ENCODE measurements at regions not wholly inside any gene's neighbourhood (a gene's known extent, or its start where the extent isn't known, plus 50 kb on each side); places are given as distances from the start of the nearest gene placed in this dataset.

DNA sequence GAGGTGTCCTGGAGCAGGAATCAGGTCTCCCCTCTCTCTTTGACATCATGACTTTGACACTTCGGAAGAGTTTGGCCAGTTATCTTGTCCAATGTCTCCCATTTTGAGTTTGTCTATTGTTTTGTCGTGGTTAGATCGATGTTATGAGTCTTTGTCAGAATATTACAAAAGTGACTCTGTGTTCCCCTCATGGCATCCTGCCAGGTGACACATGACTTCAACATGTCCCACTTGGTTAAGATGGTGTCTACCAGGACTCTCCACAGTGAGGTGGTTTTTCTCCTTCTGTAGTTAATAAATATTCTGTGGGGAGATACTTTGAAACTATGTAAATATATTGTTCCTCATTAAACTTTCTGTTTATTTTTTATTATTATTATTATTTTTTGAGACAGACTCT is 76.6 kb upstream of the BZW1 start (continued):
- TF ChIP-seq, protein P1, sequence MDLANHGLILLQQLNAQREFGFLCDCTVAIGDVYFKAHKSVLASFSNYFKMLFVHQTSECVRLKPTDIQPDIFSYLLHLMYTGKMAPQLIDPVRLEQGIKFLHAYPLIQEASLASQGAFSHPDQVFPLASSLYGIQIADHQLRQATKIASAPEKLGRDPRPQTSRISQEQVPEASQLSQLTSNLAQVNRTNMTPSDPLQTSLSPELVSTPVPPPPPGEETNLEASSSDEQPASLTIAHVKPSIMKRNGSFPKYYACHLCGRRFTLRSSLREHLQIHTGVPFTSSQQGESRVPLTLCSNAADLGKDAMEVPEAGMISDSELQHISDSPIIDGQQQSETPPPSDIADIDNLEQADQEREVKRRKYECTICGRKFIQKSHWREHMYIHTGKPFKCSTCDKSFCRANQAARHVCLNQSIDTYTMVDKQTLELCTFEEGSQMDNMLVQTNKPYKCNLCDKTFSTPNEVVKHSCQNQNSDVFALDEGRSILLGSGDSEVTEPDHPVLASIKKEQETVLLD (CRISPR knock-in tag; IDR thresholded peaks at IDR 0.05; ENCODE audit: low read depth): no peak
- TF ChIP-seq ZNF296 (CRISPR knock-in tag; conservative IDR thresholded peaks at IDR 0.05): no peak
- TF ChIP-seq ZNF773 (CRISPR knock-in tag; IDR thresholded peaks at IDR 0.05; ENCODE audit: borderline replicate concordance): no peak
- TF ChIP-seq, protein P2, sequence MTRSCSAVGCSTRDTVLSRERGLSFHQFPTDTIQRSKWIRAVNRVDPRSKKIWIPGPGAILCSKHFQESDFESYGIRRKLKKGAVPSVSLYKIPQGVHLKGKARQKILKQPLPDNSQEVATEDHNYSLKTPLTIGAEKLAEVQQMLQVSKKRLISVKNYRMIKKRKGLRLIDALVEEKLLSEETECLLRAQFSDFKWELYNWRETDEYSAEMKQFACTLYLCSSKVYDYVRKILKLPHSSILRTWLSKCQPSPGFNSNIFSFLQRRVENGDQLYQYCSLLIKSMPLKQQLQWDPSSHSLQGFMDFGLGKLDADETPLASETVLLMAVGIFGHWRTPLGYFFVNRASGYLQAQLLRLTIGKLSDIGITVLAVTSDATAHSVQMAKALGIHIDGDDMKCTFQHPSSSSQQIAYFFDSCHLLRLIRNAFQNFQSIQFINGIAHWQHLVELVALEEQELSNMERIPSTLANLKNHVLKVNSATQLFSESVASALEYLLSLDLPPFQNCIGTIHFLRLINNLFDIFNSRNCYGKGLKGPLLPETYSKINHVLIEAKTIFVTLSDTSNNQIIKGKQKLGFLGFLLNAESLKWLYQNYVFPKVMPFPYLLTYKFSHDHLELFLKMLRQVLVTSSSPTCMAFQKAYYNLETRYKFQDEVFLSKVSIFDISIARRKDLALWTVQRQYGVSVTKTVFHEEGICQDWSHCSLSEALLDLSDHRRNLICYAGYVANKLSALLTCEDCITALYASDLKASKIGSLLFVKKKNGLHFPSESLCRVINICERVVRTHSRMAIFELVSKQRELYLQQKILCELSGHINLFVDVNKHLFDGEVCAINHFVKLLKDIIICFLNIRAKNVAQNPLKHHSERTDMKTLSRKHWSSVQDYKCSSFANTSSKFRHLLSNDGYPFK (CRISPR knock-in tag; IDR thresholded peaks at IDR 0.05; ENCODE audit: borderline replicate concordance): no peak

DNA sequence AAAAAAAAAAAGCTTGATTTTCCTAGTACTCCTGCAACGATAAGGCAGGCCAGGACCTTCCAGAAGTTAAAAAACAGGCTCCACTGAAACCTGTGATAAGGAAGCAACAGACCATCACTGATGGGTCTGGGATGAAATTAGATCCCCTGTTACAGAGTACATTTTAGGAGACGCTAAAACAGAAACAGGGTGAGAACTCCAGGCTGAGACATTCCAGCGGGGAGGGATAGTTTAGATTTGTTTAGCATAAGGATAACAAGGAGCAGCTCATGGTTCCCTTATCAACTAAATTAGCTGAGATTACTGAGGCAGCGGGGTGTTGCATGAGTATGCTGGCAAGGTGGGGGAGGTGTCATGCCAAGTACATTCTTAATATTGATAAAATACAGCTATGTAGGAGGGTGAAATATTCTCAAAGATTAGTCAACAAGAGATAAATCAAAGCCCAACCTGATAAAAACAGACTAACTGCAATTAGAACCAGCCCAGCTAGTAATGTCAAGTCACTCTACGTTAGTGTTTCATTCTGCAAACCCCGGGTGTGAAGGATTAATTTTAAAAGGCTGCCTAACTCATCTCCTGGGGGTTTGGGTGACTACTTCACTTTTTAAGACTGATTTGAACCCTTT is 75.0 kb upstream of the BZW1 start:
- H2AFZ ChIP-seq (ENCODE audit: low read length): no peak overlapping the region
- no peaks in the 10 kb centered on the region for H3K36me3 ChIP-seq (replicated peaks in 1 of 2; ENCODE audit: control insufficient read depth in 1 of 2, insufficient read depth in 2 of 2, low read length in 2 of 2)
- no peak overlapping the region for H3K9ac ChIP-seq (ENCODE audit: insufficient read depth, low read depth, low read length)
- H3K4me1 ChIP-seq (ENCODE audit: insufficient read depth, low read length): peaks cover 19% of the 10 kb centered on the region
- no peak overlapping the region for H3K4me2 ChIP-seq (ENCODE audit: low read depth, low read length)
- H3K27ac ChIP-seq (ENCODE audit: extremely low read length, insufficient read depth, low read length): no peak overlapping the region
- H4K20me1 ChIP-seq (ENCODE audit: insufficient read depth, low read length): no peaks in the 10 kb centered on the region
- H3K27me3 ChIP-seq (ENCODE audit: control insufficient read depth in 1 of 2, insufficient read depth in 2 of 2, low read length in 2 of 2): 0 out of 5 replicates have a peak, but pooled peaks cover 0 to 4% of the 10 kb centered on the region in 2 experiments
- 35% methylated on average over 6 of the region's 6 CpGs for WGBS (ENCODE audit: low lambda C conversion rate)
- POLR2A ChIA-PET: interaction anchor here (0.6 to 1.3 kb wide), 3 partner anchors 11 to 152 kb away, joined by 3 to 8 read pairs (median 3); partner anchors contain the start of genes CLK1, NIF3L1 and PPIL3
- intact Hi-C loops (cut with micrococcal nuclease; ENCODE audit: unreplicated experiment): loop anchor here (5.0 to 10.0 kb wide), 3 partner anchors 34 to 762 kb away; no protein-coding TSS in a partner anchor
- ATAC-seq (no peak), FAIRE-seq (no peak), DNase-seq (ENCODE audit: low spot score) (no peak)
- H3K4me3 ChIP-seq (replicated peaks in 1 of 3; ENCODE audit: insufficient read depth in 1 of 3, low read depth in 2 of 3, low read length in 3 of 3): no peak overlapping the region
- in situ Hi-C loops (cut with HindIII; ENCODE audit: extremely low pct_ligation_motif_present, low pct_unique_long_range_greater_than_20kb): no loop called here
- no TSS peak for BruUV-seq (replicated peaks)
- no peaks in the 10 kb centered on the region for H3K79me2 ChIP-seq (ENCODE audit: insufficient read depth, low read length)
- CTCF ChIA-PET (ENCODE audit: low intra/inter-chr PET ratio, low total read pairs): interaction anchor here (1.9 to 2.2 kb wide), 4 partner anchors 31 to 253 kb away, joined by 6 to 15 read pairs (median 10); no protein-coding TSS in a partner anchor
- no peaks in the 10 kb centered on the region for H3K9me3 ChIP-seq (ENCODE audit: low read length)
- TF ChIP-seq SRSF1 (optimal IDR thresholded peaks at IDR 0.05; ENCODE audit: low read depth, low read length) (no peak), KDM3A (CRISPR knock-in tag; IDR thresholded peaks at IDR 0.05; ENCODE audit: low read depth) (no peak), FOXM1 (CRISPR knock-in tag; IDR thresholded peaks at IDR 0.05) (no peak)
- TF ChIP-seq, protein P3, sequence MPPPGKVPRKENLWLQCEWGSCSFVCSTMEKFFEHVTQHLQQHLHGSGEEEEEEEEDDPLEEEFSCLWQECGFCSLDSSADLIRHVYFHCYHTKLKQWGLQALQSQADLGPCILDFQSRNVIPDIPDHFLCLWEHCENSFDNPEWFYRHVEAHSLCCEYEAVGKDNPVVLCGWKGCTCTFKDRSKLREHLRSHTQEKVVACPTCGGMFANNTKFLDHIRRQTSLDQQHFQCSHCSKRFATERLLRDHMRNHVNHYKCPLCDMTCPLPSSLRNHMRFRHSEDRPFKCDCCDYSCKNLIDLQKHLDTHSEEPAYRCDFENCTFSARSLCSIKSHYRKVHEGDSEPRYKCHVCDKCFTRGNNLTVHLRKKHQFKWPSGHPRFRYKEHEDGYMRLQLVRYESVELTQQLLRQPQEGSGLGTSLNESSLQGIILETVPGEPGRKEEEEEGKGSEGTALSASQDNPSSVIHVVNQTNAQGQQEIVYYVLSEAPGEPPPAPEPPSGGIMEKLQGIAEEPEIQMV (CRISPR knock-in tag; IDR thresholded peaks at IDR 0.05; ENCODE audit: low read depth): no peak
- TF ChIP-seq, protein P4, sequence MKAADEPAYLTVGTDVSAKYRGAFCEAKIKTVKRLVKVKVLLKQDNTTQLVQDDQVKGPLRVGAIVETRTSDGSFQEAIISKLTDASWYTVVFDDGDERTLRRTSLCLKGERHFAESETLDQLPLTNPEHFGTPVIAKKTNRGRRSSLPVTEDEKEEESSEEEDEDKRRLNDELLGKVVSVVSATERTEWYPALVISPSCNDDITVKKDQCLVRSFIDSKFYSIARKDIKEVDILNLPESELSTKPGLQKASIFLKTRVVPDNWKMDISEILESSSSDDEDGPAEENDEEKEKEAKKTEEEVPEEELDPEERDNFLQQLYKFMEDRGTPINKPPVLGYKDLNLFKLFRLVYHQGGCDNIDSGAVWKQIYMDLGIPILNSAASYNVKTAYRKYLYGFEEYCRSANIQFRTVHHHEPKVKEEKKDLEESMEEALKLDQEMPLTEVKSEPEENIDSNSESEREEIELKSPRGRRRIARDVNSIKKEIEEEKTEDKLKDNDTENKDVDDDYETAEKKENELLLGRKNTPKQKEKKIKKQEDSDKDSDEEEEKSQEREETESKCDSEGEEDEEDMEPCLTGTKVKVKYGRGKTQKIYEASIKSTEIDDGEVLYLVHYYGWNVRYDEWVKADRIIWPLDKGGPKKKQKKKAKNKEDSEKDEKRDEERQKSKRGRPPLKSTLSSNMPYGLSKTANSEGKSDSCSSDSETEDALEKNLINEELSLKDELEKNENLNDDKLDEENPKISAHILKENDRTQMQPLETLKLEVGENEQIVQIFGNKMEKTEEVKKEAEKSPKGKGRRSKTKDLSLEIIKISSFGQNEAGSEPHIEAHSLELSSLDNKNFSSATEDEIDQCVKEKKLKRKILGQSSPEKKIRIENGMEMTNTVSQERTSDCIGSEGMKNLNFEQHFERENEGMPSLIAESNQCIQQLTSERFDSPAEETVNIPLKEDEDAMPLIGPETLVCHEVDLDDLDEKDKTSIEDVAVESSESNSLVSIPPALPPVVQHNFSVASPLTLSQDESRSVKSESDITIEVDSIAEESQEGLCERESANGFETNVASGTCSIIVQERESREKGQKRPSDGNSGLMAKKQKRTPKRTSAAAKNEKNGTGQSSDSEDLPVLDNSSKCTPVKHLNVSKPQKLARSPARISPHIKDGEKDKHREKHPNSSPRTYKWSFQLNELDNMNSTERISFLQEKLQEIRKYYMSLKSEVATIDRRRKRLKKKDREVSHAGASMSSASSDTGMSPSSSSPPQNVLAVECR (CRISPR knock-in tag; IDR thresholded peaks at IDR 0.05; ENCODE audit: borderline replicate concordance): no peak
- TF ChIP-seq, protein P5, sequence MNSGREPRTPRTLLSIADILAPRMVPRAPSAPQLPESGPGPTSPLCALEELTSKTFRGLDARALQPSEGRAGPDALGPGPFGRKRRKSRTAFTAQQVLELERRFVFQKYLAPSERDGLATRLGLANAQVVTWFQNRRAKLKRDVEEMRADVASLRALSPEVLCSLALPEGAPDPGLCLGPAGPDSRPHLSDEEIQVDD (CRISPR knock-in tag; IDR thresholded peaks at IDR 0.05; ENCODE audit: borderline replicate concordance): no peak

Measured in HepG2 (cell line).